GM19468 (cell line): ENCODE measurements at regions not wholly inside any gene's neighbourhood (a gene's known extent, or its start where the extent isn't known, plus 50 kb on each side); places are given as distances from the start of the nearest gene placed in this dataset.

ENCODE experiments used
- ATAC-seq: cut with Tn5 transposase; IDR thresholded peaks from one replicate; pipeline ENCODE4 v1.9.1; 2021; ENCODE audit warnings: mild to moderate bottlenecking, moderate library complexity, moderate number of reproducible peaks; ENCODE audit not compliant: unreplicated experiment; ENCODE audit errors: extremely low read depth

GRCh38 chr5:159768243-159768642, 148.0 kb upstream of the ADRA1B start:
- no peak for ATAC-seq

GRCh38 chr5:159772698-159773061, 143.6 kb upstream of the ADRA1B start:
- ATAC-seq, result no peak

- ATAC-seq, result peak; percentile 91
These were observed 143.0 kb upstream of the ADRA1B start for GRCh38 chr5:159773062-159773924.

- no peak for ATAC-seq
These were observed 141.7 kb upstream of the ADRA1B start for GRCh38 chr5:159774476-159775031.

- ATAC-seq, result no peak
These were observed 140.4 kb upstream of the ADRA1B start for GRCh38 chr5:159775890-159776289.

GRCh38 chr5:159777049-159777660, 139.1 kb upstream of the ADRA1B start:
- no peak for ATAC-seq

- no peak for ATAC-seq
These were observed 136.8 kb upstream of the ADRA1B start for GRCh38 chr5:159779481-159779880.

- ATAC-seq, result no peak
These were observed 136.0 kb upstream of the ADRA1B start for GRCh38 chr5:159780246-159780645.

GRCh38 chr5:159781626-159782157, 134.6 kb upstream of the ADRA1B start:
- ATAC-seq, result no peak

- no peak for ATAC-seq
These were observed 133.9 kb upstream of the ADRA1B start for GRCh38 chr5:159782197-159782994.

- ATAC-seq, result no peak
These were observed 133.3 kb upstream of the ADRA1B start for GRCh38 chr5:159782995-159783300.

GRCh38 chr5:159783726-159784247, 132.5 kb upstream of the ADRA1B start:
- ATAC-seq, result no peak

- ATAC-seq, result no peak
These were observed 131.3 kb upstream of the ADRA1B start for GRCh38 chr5:159784993-159785392.

- ATAC-seq, result no peak
These were observed 130.6 kb upstream of the ADRA1B start for GRCh38 chr5:159785656-159786055.

GRCh38 chr5:159786201-159786600, 130.1 kb upstream of the ADRA1B start:
- ATAC-seq, result no peak

- ATAC-seq, result no peak
These were observed 129.2 kb upstream of the ADRA1B start for GRCh38 chr5:159786901-159787691.

- no peak for ATAC-seq
These were observed 128.4 kb upstream of the ADRA1B start for GRCh38 chr5:159787837-159788236.

- ATAC-seq, result no peak
These were observed 127.4 kb upstream of the ADRA1B start for GRCh38 chr5:159788835-159789331.

- no peak for ATAC-seq
These were observed 124.1 kb upstream of the ADRA1B start for GRCh38 chr5:159792180-159792579.
